ENCODE measurements at regions not wholly inside any gene's neighbourhood (a gene's known extent, or its start where the extent isn't known, plus 50 kb on each side); places are given as distances from the start of the nearest gene placed in this dataset.
"Not testable (repeated sequence)": the region's sequence is repeated elsewhere in the genome, so short reads cannot be mapped to it uniquely, and the experiment has no call there.

GRCh38 chr18:39371996-39372395, 1806.4 kb upstream of the CELF4 start:
- no peak for DNase-seq

GRCh38 chr18:39366656-39367055, 1801.1 kb upstream of the CELF4 start:
- no peak for DNase-seq

- no peak for DNase-seq
These were observed 1800.4 kb upstream of the CELF4 start for GRCh38 chr18:39365836-39366485.

GRCh38 chr18:39360072-39360471, 1794.5 kb upstream of the CELF4 start:
- DNase-seq = no peak

- no peak for DNase-seq
These were observed 1794.0 kb upstream of the CELF4 start for GRCh38 chr18:39359636-39360035.

GRCh38 chr18:39350945-39351344, 1785.3 kb upstream of the CELF4 start:
- no peak for DNase-seq

GRCh38 chr18:39349801-39350200, 1784.2 kb upstream of the CELF4 start:
- no peak for DNase-seq

GRCh38 chr18:39348757-39349156, 1783.2 kb upstream of the CELF4 start:
- DNase-seq = no peak

- no peak for DNase-seq
These were observed 1782.1 kb upstream of the CELF4 start for GRCh38 chr18:39347701-39348100.

GRCh38 chr18:39346916-39347315, 1781.3 kb upstream of the CELF4 start:
- DNase-seq = no peak

GRCh38 chr18:39345321-39345720, 1779.7 kb upstream of the CELF4 start:
- DNase-seq = no peak

GRCh38 chr18:39344487-39344886, 1778.9 kb upstream of the CELF4 start:
- DNase-seq = no peak

GRCh38 chr18:39341129-39341528, 1775.5 kb upstream of the CELF4 start:
- no peak for DNase-seq

GRCh38 chr18:39340418-39340817, 1774.8 kb upstream of the CELF4 start:
- DNase-seq = no peak

- no peak for DNase-seq
These were observed 1764.1 kb upstream of the CELF4 start for GRCh38 chr18:39329496-39330275.

GRCh38 chr18:39326772-39327171, 1761.2 kb upstream of the CELF4 start:
- DNase-seq = no peak

GRCh38 chr18:39325973-39326372, 1760.4 kb upstream of the CELF4 start:
- no peak for DNase-seq

- DNase-seq = no peak
These were observed 1753.5 kb upstream of the CELF4 start for GRCh38 chr18:39319141-39319540.

GRCh38 chr18:39318462-39318861, 1752.9 kb upstream of the CELF4 start:
- DNase-seq = no peak

- DNase-seq = no peak
These were observed 1752.4 kb upstream of the CELF4 start for GRCh38 chr18:39318008-39318407.

- no peak for DNase-seq
These were observed 1749.0 kb upstream of the CELF4 start for GRCh38 chr18:39314595-39314994.

- DNase-seq = no peak
These were observed 1748.4 kb upstream of the CELF4 start for GRCh38 chr18:39313992-39314391.

- DNase-seq = no peak
These were observed 1745.6 kb upstream of the CELF4 start for GRCh38 chr18:39311111-39311712.

- DNase-seq = not testable (repeated sequence)
These were observed 1743.4 kb upstream of the CELF4 start for GRCh38 chr18:39308931-39309521.
